GM23338 (cell line): ENCODE measurements at regions not wholly inside any gene's neighbourhood (a gene's known extent, or its start where the extent isn't known, plus 50 kb on each side); places are given as distances from the start of the nearest gene placed in this dataset.

Source experiments
- CREB1 ChIP-seq: fragments of 250-450 bp; sonication (Bioruptor Pico); IDR thresholded peaks from 2 replicates; pipeline ENCODE4 v1.5.0; 2020; ENCODE audit warnings: low read depth, mild to moderate bottlenecking, moderate library complexity
- ETS1 ChIP-seq: IDR thresholded peaks from 2 replicates; pipeline ENCODE4 v1.6.1; 2016; ENCODE audit warnings: antibody characterized with exemption
- EZH2 ChIP-seq: fragments of 200-600 bp; sonication (generic); IDR thresholded peaks from one replicate; pipeline ENCODE4 v1.8.0; 2017; ENCODE audit warnings: antibody characterized with exemption, mild to moderate bottlenecking, low read depth; ENCODE audit not compliant: unreplicated experiment
- EZH2phosphoT487 ChIP-seq: fragments of 200-600 bp; sonication (generic); IDR thresholded peaks from one replicate; pipeline ENCODE4 v1.8.1; 2018; ENCODE audit warnings: antibody characterized with exemption; ENCODE audit not compliant: unreplicated experiment
- JUNB ChIP-seq: IDR thresholded peaks from one replicate; pipeline ENCODE4 v1.6.1; 2016; ENCODE audit warnings: antibody characterized with exemption; ENCODE audit not compliant: unreplicated experiment
- NANOG ChIP-seq: IDR thresholded peaks from 2 replicates; pipeline ENCODE4 v1.6.1; 2016; ENCODE audit warnings: antibody characterized with exemption, borderline replicate concordance
- POLR2AphosphoS5 ChIP-seq: IDR thresholded peaks from 2 replicates; pipeline ENCODE4 v1.6.1; 2016; ENCODE audit warnings: antibody characterized with exemption, low read depth
- REST ChIP-seq: IDR thresholded peaks from one replicate; pipeline ENCODE4 v1.6.1; 2018; ENCODE audit warnings: antibody characterized with exemption; ENCODE audit not compliant: unreplicated experiment
- ZNF331 ChIP-seq: fragments of 250-450 bp; sonication (Bioruptor Pico); IDR thresholded peaks from 2 replicates; pipeline ENCODE4 v1.5.0; 2020; ENCODE audit warnings: low read depth, mild to moderate bottlenecking, moderate library complexity
- TF ChIP-seq, protein P1 (sequence below), 2 experiments: fragments of 200-600 bp in 1 of 2; sonication (generic) in 1 of 2; conservative IDR thresholded peaks; 2 replicates each; pipeline versions ENCODE4 v1.5.1 to v1.6.1; 2016 to 2017; ENCODE audit warnings: antibody characterized with exemption in 2 of 2, low read depth in 2 of 2, mild to moderate bottlenecking in 2 of 2, moderate library complexity in 1 of 2

- TF ChIP-seq, protein P1, sequence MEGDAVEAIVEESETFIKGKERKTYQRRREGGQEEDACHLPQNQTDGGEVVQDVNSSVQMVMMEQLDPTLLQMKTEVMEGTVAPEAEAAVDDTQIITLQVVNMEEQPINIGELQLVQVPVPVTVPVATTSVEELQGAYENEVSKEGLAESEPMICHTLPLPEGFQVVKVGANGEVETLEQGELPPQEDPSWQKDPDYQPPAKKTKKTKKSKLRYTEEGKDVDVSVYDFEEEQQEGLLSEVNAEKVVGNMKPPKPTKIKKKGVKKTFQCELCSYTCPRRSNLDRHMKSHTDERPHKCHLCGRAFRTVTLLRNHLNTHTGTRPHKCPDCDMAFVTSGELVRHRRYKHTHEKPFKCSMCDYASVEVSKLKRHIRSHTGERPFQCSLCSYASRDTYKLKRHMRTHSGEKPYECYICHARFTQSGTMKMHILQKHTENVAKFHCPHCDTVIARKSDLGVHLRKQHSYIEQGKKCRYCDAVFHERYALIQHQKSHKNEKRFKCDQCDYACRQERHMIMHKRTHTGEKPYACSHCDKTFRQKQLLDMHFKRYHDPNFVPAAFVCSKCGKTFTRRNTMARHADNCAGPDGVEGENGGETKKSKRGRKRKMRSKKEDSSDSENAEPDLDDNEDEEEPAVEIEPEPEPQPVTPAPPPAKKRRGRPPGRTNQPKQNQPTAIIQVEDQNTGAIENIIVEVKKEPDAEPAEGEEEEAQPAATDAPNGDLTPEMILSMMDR (conservative IDR thresholded peaks at IDR 0.05; ENCODE audit: low read depth in 2 of 2): no peak
- TF ChIP-seq POLR2AphosphoS5 (no peak), CREB1 (CRISPR knock-in tag) (no peak), EZH2phosphoT487 (no peak), EZH2 (no peak), REST (no peak), ETS1 (no peak), JUNB (no peak), NANOG (no peak), ZNF331 (CRISPR knock-in tag) (no peak)
Measured at GRCh38 chr11:44423289-44423688, 113.3 kb upstream of the ALX4 start.
